Naive B cell (primary cell): ENCODE measurements at regions not wholly inside any gene's neighbourhood (a gene's known extent, or its start where the extent isn't known, plus 50 kb on each side); places are given as distances from the start of the nearest gene placed in this dataset.

Experiments
- ATAC-seq, 2 donors: fragments of 150-1000 bp; cut with Tn5 transposase; 2 replicates each; pipeline ENCODE4 v1.10.0; 2021; ENCODE audit warnings: low read depth in 2 of 2, mild to moderate bottlenecking in 2 of 2, moderate library complexity in 2 of 2
- DNase-seq: peaks from one replicate; pipeline ENCODE4 v3.0.0; 2022
- H3K27ac Mint-ChIP-seq, 6 donors: one replicate each; pipeline ENCODE4 v1.8.0; 2020 to 2022; ENCODE audit warnings: mild to moderate bottlenecking in 6 of 6, mixed read lengths in 6 of 6, moderate library complexity in 5 of 6, inconsistent platforms in 2 of 6
- H3K27me3 Mint-ChIP-seq, 3 donors: one replicate each; pipeline ENCODE4 v1.8.0; 2021 to 2022; ENCODE audit warnings: mixed read lengths in 3 of 3, mild to moderate bottlenecking in 1 of 3
- H3K36me3 Mint-ChIP-seq, 2 donors: one replicate each; pipeline ENCODE4 v1.8.0; 2020 to 2022; ENCODE audit warnings: mixed read lengths in 2 of 2, inconsistent platforms in 1 of 2, mild to moderate bottlenecking in 1 of 2
- H3K4me1 Mint-ChIP-seq, 3 donors: one replicate each; pipeline ENCODE4 v1.8.0; 2020 to 2022; ENCODE audit warnings: mixed read lengths in 3 of 3, inconsistent platforms in 1 of 3, mild to moderate bottlenecking in 1 of 3, moderate library complexity in 1 of 3
- H3K4me3 Mint-ChIP-seq, 8 donors: one replicate each; pipeline ENCODE4 v1.8.0; 2020 to 2022; ENCODE audit warnings: mild to moderate bottlenecking in 8 of 8, mixed read lengths in 8 of 8, moderate library complexity in 8 of 8, inconsistent platforms in 2 of 8
- H3K9me3 Mint-ChIP-seq, 7 donors: one replicate each; pipeline ENCODE4 v1.8.0; 2020 to 2022; ENCODE audit warnings: mixed read lengths in 7 of 7, mild to moderate bottlenecking in 5 of 7, inconsistent platforms in 2 of 7, moderate library complexity in 1 of 7

- no peak overlapping the region for H3K27ac Mint-ChIP-seq
- ATAC-seq: no peak
- no peak overlapping the region for H3K4me3 Mint-ChIP-seq
- H3K27me3 Mint-ChIP-seq: peaks cover 0 to 20% (median 20%) of the 10 kb centered on the region in 3 donors
- H3K36me3 Mint-ChIP-seq: no peaks in the 10 kb centered on the region
- DNase-seq: no peak
- H3K9me3 Mint-ChIP-seq: peaks cover 0 to 3% (median 0%) of the 10 kb centered on the region in 7 donors
- no peaks in the 10 kb centered on the region for H3K4me1 Mint-ChIP-seq
Measured at GRCh38 chr11:36807871-36808270, 209.8 kb upstream of the RAG2 start.

GRCh38 chr11:36803084-36803483 is 205.0 kb upstream of the RAG2 start:
- DNase-seq: no peak
- H3K4me3 Mint-ChIP-seq: no peak overlapping the region
- H3K9me3 Mint-ChIP-seq: peaks cover 0 to 1% (median 0%) of the 10 kb centered on the region in 7 donors
- no peaks in the 10 kb centered on the region for H3K4me1 Mint-ChIP-seq
- no peaks in the 10 kb centered on the region for H3K36me3 Mint-ChIP-seq
- H3K27me3 Mint-ChIP-seq: peaks cover 0 to 26% (median 20%) of the 10 kb centered on the region in 3 donors
- H3K27ac Mint-ChIP-seq: no peak overlapping the region
- ATAC-seq: no peak

- Mint-ChIP-seq H3K9me3 (peaks cover 0 to 2% (median 0%) of the 10 kb centered on the region in 7 donors), H3K36me3 (no peaks in the 10 kb centered on the region), H3K4me1 (no peaks in the 10 kb centered on the region), H3K4me3 (no peak overlapping the region), H3K27ac (no peak overlapping the region), H3K27me3 (peaks cover 0 to 26% (median 8%) of the 10 kb centered on the region in 3 donors)
- DNase-seq (no peak), ATAC-seq (no peak)
Measured at GRCh38 chr11:36792996-36793914, 195.2 kb upstream of the RAG2 start.

DNA sequence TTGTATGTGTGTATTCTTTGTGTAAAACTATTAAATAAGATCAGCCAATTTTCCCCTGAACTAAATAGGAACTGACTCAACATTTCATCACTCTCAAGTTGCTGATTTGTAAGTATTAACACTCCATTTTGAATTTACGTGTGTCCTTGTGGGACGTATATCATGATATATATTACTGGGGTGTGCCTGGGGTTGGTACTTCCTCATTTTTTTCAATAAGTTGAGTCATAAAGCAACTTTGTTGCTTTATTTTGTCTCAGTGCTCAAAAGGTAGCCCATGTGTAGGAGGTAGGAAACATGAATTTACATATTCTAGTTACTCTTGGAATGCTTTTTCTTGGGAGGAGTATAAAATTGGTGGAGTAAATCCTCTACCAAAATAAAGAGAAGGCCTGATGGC is 193.9 kb upstream of the RAG2 start:
- DNase-seq (no peak), ATAC-seq (no peak)
- Mint-ChIP-seq H3K36me3 (no peaks in the 10 kb centered on the region), H3K9me3 (peaks cover 0 to 3% (median 0%) of the 10 kb centered on the region in 7 donors), H3K27ac (no peak overlapping the region), H3K4me3 (no peak overlapping the region), H3K27me3 (peaks cover 0 to 26% (median 4%) of the 10 kb centered on the region in 3 donors), H3K4me1 (no peaks in the 10 kb centered on the region)

- H3K27me3 Mint-ChIP-seq: peaks cover 4 to 23% (median 7%) of the 10 kb centered on the region in 3 donors
- no peaks in the 10 kb centered on the region for H3K4me1 Mint-ChIP-seq
- no peak overlapping the region for H3K27ac Mint-ChIP-seq
- no peak for DNase-seq
- ATAC-seq: no peak
- H3K4me3 Mint-ChIP-seq: no peak overlapping the region
- H3K36me3 Mint-ChIP-seq: no peaks in the 10 kb centered on the region
- H3K9me3 Mint-ChIP-seq: peaks cover 0 to 3% (median 0%) of the 10 kb centered on the region in 7 donors
Measured at GRCh38 chr11:36790526-36790925, 192.5 kb upstream of the RAG2 start.

DNA sequence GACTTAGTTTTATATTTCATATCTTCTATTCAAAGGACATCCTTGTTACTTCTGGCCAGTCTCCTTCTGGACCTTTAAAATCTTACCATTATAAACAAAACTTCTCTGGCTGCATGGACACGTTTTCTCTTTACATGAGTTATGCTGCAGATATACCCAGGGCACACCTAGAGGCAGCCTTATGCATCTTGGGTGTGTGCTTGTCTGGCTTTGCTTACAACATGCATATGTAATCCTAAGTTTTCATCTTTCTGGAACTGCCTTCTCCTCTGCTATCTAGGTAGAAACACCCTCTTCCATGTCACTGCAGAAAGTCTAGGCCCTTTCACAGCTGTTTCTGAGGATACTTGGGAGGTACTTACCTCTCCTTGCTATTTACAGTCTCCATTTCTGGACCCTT is 185.8 kb upstream of the RAG2 start:
- H3K4me3 Mint-ChIP-seq: no peak overlapping the region
- H3K27ac Mint-ChIP-seq: no peak overlapping the region
- no peak for DNase-seq
- H3K9me3 Mint-ChIP-seq: peaks cover 0 to 3% (median 1%) of the 10 kb centered on the region in 7 donors
- no peaks in the 10 kb centered on the region for H3K36me3 Mint-ChIP-seq
- H3K4me1 Mint-ChIP-seq: no peaks in the 10 kb centered on the region
- ATAC-seq: no peak
- H3K27me3 Mint-ChIP-seq: peaks cover 19 to 39% (median 22%) of the 10 kb centered on the region in 3 donors

- Mint-ChIP-seq H3K9me3 (peaks cover 0 to 2% (median 0%) of the 10 kb centered on the region in 7 donors), H3K4me1 (no peaks in the 10 kb centered on the region), H3K36me3 (no peaks in the 10 kb centered on the region), H3K27ac (no peak overlapping the region), H3K4me3 (no peak overlapping the region), H3K27me3 (peaks cover 24 to 30% (median 28%) of the 10 kb centered on the region in 3 donors)
- DNase-seq (no peak), ATAC-seq (no peak)
Measured at GRCh38 chr11:36779791-36780190, 181.8 kb upstream of the RAG2 start.

GRCh38 chr11:36777311-36777710 is 179.3 kb upstream of the RAG2 start:
- Mint-ChIP-seq H3K4me1 (no peaks in the 10 kb centered on the region), H3K9me3 (peaks cover 0 to 1% (median 0%) of the 10 kb centered on the region in 7 donors), H3K36me3 (no peaks in the 10 kb centered on the region), H3K27ac (no peak overlapping the region), H3K27me3 (peaks cover 18 to 28% (median 24%) of the 10 kb centered on the region in 3 donors), H3K4me3 (no peak overlapping the region)
- no peak for DNase-seq
- no peak for ATAC-seq

DNA sequence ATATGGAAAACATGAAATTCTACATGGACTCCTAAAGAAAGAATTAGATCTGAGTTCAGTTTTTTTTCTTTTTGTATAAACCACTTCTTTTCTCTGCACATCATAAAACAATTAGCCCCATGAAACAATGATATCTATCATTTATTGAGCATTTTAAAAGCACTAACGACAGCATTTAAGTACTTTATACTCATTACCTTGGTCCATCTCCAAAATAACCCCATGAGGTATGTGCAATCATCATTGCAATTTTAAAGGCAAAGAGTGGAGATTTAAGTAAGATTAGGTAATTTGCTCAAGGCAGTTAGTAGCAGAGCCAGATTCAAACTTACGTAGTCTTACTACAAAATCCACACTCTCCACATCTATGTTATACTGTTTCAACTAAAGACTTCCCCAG is 177.7 kb upstream of the RAG2 start:
- Mint-ChIP-seq H3K4me1 (no peaks in the 10 kb centered on the region), H3K4me3 (no peak overlapping the region), H3K36me3 (no peaks in the 10 kb centered on the region), H3K27me3 (peaks cover 9 to 23% (median 19%) of the 10 kb centered on the region in 3 donors), H3K27ac (no peak overlapping the region), H3K9me3 (no peaks in the 10 kb centered on the region)
- no peak for DNase-seq
- no peak for ATAC-seq

- Mint-ChIP-seq H3K4me1 (no peaks in the 10 kb centered on the region), H3K27ac (no peak overlapping the region), H3K36me3 (no peaks in the 10 kb centered on the region), H3K4me3 (no peak overlapping the region), H3K9me3 (no peaks in the 10 kb centered on the region), H3K27me3 (peaks cover 12 to 24% (median 22%) of the 10 kb centered on the region in 3 donors)
- ATAC-seq (no peak), DNase-seq (no peak)
Measured at GRCh38 chr11:36775130-36775529, 177.1 kb upstream of the RAG2 start.

GRCh38 chr11:36774603-36775002 is 176.6 kb upstream of the RAG2 start:
- no peaks in the 10 kb centered on the region for H3K4me1 Mint-ChIP-seq
- no peak for ATAC-seq
- peaks cover 15 to 28% (median 27%) of the 10 kb centered on the region in 3 donors for H3K27me3 Mint-ChIP-seq
- H3K36me3 Mint-ChIP-seq: no peaks in the 10 kb centered on the region
- no peak overlapping the region for H3K4me3 Mint-ChIP-seq
- no peak for DNase-seq
- no peak overlapping the region for H3K27ac Mint-ChIP-seq
- no peaks in the 10 kb centered on the region for H3K9me3 Mint-ChIP-seq

DNA sequence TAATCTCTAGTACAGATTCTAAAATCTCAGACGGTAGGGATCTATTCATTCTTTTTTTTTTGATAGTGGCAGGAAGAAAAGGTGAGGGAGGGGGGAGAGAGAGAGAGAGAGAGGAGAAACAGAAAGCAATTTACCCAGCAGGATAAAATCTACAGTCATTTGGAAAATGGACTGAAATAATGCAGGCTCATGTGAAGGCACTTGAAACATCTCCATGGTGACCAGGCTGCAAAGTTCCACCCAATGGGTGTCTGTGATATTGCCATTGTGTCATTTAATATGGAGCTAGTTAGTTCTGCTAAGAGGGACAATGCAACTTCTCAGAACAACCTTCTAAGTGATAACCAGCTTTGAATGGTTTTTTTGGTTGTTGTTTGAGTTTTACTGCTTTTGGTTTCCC is 165.2 kb upstream of the RAG2 start:
- peaks cover 11 to 18% (median 15%) of the 10 kb centered on the region in 3 donors for H3K27me3 Mint-ChIP-seq
- H3K27ac Mint-ChIP-seq: no peak overlapping the region
- ATAC-seq (no peak), DNase-seq (no peak)
- no peak overlapping the region for H3K4me3 Mint-ChIP-seq
- H3K4me1 Mint-ChIP-seq: no peaks in the 10 kb centered on the region
- H3K9me3 Mint-ChIP-seq: peaks cover 0 to 17% (median 2%) of the 10 kb centered on the region in 7 donors
- no peaks in the 10 kb centered on the region for H3K36me3 Mint-ChIP-seq

- Mint-ChIP-seq H3K27ac (no peak overlapping the region), H3K4me1 (no peaks in the 10 kb centered on the region), H3K4me3 (no peak overlapping the region), H3K9me3 (peaks cover 0 to 6% (median under 1%) of the 10 kb centered on the region in 7 donors), H3K27me3 (peaks cover 18 to 50% (median 22%) of the 10 kb centered on the region in 3 donors), H3K36me3 (no peaks in the 10 kb centered on the region)
- no peak for ATAC-seq
- DNase-seq: no peak
Measured at GRCh38 chr11:36757075-36757474, 159.0 kb upstream of the RAG2 start.

DNA sequence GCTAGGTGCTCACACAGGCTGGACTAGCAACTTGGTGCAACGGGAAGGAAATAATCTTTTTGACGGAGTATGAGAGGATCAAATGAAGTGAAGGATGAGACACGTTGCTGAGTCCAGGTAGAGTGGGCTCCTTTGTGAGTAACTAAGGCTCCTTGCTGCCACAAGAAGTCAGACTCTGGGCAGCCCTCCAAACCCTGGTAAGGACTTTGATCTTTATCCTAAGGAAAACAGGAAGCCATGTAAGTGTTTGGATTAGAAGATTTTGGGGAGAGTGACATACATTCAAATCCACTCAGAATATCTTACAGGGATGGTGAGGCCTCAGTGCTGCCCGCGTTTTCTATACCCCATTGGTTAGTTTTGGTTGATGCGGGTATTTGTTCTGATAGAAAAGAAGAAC is 155.9 kb upstream of the RAG2 start:
- no peaks in the 10 kb centered on the region for H3K36me3 Mint-ChIP-seq
- no peaks in the 10 kb centered on the region for H3K9me3 Mint-ChIP-seq
- H3K4me1 Mint-ChIP-seq: no peaks in the 10 kb centered on the region
- H3K27ac Mint-ChIP-seq: no peak overlapping the region
- no peak for ATAC-seq
- H3K27me3 Mint-ChIP-seq: peaks cover 14 to 45% (median 21%) of the 10 kb centered on the region in 3 donors
- no peak for DNase-seq
- H3K4me3 Mint-ChIP-seq: no peak overlapping the region
